ENCODE measurements at regions not wholly inside any gene's neighbourhood (a gene's known extent, or its start where the extent isn't known, plus 50 kb on each side); places are given as distances from the start of the nearest gene placed in this dataset.

GRCh38 chr1:13949546-13949945, 249.6 kb downstream of the PRDM2 start:
- BruUV-seq (replicated peaks) = no TSS peak
- intact Hi-C loops (cut with micrococcal nuclease) (no loop called here), dilution Hi-C loops (cut with MboI; ENCODE audit: extremely low pct_ligation_motif_present, low sequenced_read_pairs) (no loop called here)
- FAIRE-seq (no peak), DNase-seq (ENCODE audit: low read depth, low spot score) (no peak)
- Histone ChIP-seq H4K20me1 (replicated peaks; ENCODE audit: control insufficient read depth, extremely low read depth, insufficient read depth, low read length) (no peaks in the 10 kb centered on the region), H3K4me3 (replicated peaks in 1 of 3; ENCODE audit: insufficient read depth in 1 of 3, low read depth in 1 of 3, low read length in 3 of 3) (no peak overlapping the region), H3K9me3 (replicated peaks; ENCODE audit: control insufficient read depth, insufficient read depth, low read length) (no peaks in the 10 kb centered on the region), H3K9ac (replicated peaks; ENCODE audit: extremely low read depth, insufficient read depth, low read length) (no peak overlapping the region), H3K36me3 (ENCODE audit: control insufficient read depth in 2 of 2, extremely low read depth in 1 of 2, insufficient read depth in 2 of 2, low read length in 2 of 2) (no peaks in the 10 kb centered on the region), H3K27ac (ENCODE audit: insufficient read depth, low read depth, low read length) (no peak overlapping the region), H3K9me1 (replicated peaks; ENCODE audit: control insufficient read depth, extremely low read depth, insufficient read depth, low read length) (no peaks in the 10 kb centered on the region), H3K4me2 (ENCODE audit: insufficient read depth, low read length) (no peak overlapping the region), H3K27me3 (ENCODE audit: control insufficient read depth in 2 of 2, insufficient read depth in 2 of 2, low read length in 2 of 2) (no peaks in the 10 kb centered on the region), H2AFZ (ENCODE audit: low read depth, low read length) (no peak overlapping the region), H3K79me2 (ENCODE audit: control insufficient read depth, insufficient read depth, low read length) (no peaks in the 10 kb centered on the region), H3K4me1 (ENCODE audit: control insufficient read depth, extremely low read depth, insufficient read depth, low read length) (no peaks in the 10 kb centered on the region)
- ChIA-PET POLR2A (no interaction called here), CTCF (no interaction called here)
- no peak for TF ChIP-seq MYC (IDR thresholded peaks at IDR 0.05; ENCODE audit: low read depth, low read length)
- TF ChIP-seq CTCF (IDR thresholded peaks at IDR 0.05; ENCODE audit: extremely low read depth in 1 of 2, insufficient read depth in 1 of 2, low read depth in 1 of 2, low read length in 2 of 2) = no peak
- no peak for TF ChIP-seq POLR2A (IDR thresholded peaks at IDR 0.05; ENCODE audit: low read depth, low read length)
- TF ChIP-seq JUN (IDR thresholded peaks at IDR 0.05; ENCODE audit: borderline replicate concordance, insufficient read depth, insufficient read length, low read depth) = no peak
- no peak for TF ChIP-seq GATA2 (IDR thresholded peaks at IDR 0.05; ENCODE audit: insufficient read depth, insufficient read length, low read depth, low read length)
- no peak for TF ChIP-seq POLR2AphosphoS5 (IDR thresholded peaks at IDR 0.05; ENCODE audit: insufficient read depth, low read depth, low read length)
- TF ChIP-seq MAX (IDR thresholded peaks at IDR 0.05; ENCODE audit: insufficient read depth, insufficient read length) = no peak
- no peak for TF ChIP-seq FOS (IDR thresholded peaks at IDR 0.05; ENCODE audit: borderline replicate concordance, insufficient read depth, low read length)
- TF ChIP-seq EZH2 (IDR thresholded peaks at IDR 0.05; ENCODE audit: borderline replicate concordance, low read depth, low read length, severe bottlenecking) = no peak
